K562 (cell line): ENCODE measurements at regions not wholly inside any gene's neighbourhood (a gene's known extent, or its start where the extent isn't known, plus 50 kb on each side); places are given as distances from the start of the nearest gene placed in this dataset.

ENCODE experiments used
- CBX2 ChIP-seq: fragments of 200-600 bp; sonication (generic); IDR thresholded peaks from one replicate; pipeline ENCODE4 v1.6.1; 2012; ENCODE audit warnings: mild to moderate bottlenecking, low read length, inconsistent platforms; ENCODE audit not compliant: insufficient read depth, poor library complexity, severe bottlenecking
- CBX3 ChIP-seq, 2 experiments: IDR thresholded peaks; 1 replicate in 1 of 2; 2 replicates in 1 of 2; pipeline ENCODE4 v1.6.1; 2012; ENCODE audit warnings: inconsistent platforms in 2 of 2, low read length in 2 of 2, borderline replicate concordance in 1 of 2, control low read depth in 1 of 2
- CHD2 ChIP-seq: IDR thresholded peaks from 2 replicates; pipeline ENCODE4 v1.6.1; 2011; ENCODE audit warnings: low read depth, low read length
- ZC3H11A ChIP-seq: IDR thresholded peaks from 2 replicates; pipeline ENCODE4 v1.6.1; 2012; ENCODE audit warnings: low read depth, low read length, improper control_type of control experiment
- ZNF232 ChIP-seq: sonication (generic); formaldehyde crosslinking; IDR thresholded peaks from 2 replicates; pipeline ENCODE4 v1.8.0; 2022; ENCODE audit warnings: mild to moderate bottlenecking, missing genetic modification reagents

DNA sequence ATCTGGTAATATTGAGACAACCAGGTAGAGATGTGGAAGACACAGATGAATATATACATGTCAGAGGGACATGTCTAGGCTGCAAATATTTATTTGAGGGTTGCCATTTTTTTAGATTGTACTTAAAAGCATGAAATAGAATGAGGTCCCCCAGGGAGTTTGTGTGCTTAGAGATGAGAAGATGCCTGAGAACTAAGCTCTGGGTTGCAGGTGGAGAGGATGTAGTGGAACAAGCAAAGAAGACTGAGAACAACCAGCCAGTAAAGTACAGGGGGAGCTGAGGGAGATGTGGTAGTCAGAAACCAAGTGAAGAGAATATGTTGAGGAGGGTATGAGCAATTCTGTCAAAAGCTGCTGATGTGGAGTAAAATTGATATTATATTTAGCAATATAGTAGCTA, 95.6 kb upstream of the UNC5C start:
- TF ChIP-seq ZC3H11A (no peak), ZNF232 (no peak), CBX2 (no peak), CBX3 (IDR thresholded peaks at IDR 0.05; ENCODE audit: borderline replicate concordance in 1 of 2, low read length in 2 of 2) (no peak), CHD2 (no peak)
